ENCODE measurements at regions not wholly inside any gene's neighbourhood (a gene's known extent, or its start where the extent isn't known, plus 50 kb on each side); places are given as distances from the start of the nearest gene placed in this dataset.

DNA sequence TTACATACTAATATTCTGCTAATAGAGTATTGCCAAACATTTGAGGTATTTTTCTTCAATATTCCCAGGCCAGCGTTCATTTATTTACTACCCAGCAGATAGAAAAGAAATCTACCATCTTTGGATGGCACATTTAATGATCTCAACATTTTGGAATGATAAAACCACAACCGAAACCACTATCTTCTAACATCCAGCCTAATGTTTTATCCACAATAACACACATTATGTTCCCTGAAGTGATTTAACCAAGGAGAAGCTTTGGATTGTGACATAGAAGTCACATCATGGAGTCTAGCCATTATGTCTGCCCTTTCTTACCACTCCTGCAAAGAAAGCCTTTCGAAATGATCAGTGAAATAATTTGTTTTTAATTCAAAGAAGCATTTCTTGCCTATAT, 497.1 kb upstream of the PLXNA2 start:
- DNase-seq, result no peak

DNA sequence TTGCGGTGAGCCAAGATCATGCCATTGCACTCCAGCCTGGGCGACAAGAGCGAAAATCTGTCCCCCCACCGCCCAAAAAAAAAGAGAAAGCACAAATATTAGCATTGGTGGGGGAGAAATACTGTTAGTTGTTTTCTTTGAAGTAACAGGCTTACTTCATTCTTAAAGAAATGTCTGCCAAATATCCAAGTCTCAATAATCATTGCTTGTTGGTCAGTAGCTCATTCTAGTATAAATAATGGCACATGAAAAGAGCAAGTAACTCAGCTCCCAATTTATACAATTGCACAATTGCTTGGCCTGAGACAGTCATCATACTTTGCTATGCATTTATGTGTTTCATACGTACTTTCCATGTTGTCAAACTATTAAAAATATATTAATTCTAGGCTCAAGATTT, 499.2 kb upstream of the PLXNA2 start:
- DNase-seq, result no peak

GRCh38 chr1:208747979-208748378, 503.8 kb upstream of the PLXNA2 start:
- DNase-seq, result peak; percentile 42

- no peak for DNase-seq
Measured at GRCh38 chr1:208748387-208749165, 504.4 kb upstream of the PLXNA2 start.

DNA sequence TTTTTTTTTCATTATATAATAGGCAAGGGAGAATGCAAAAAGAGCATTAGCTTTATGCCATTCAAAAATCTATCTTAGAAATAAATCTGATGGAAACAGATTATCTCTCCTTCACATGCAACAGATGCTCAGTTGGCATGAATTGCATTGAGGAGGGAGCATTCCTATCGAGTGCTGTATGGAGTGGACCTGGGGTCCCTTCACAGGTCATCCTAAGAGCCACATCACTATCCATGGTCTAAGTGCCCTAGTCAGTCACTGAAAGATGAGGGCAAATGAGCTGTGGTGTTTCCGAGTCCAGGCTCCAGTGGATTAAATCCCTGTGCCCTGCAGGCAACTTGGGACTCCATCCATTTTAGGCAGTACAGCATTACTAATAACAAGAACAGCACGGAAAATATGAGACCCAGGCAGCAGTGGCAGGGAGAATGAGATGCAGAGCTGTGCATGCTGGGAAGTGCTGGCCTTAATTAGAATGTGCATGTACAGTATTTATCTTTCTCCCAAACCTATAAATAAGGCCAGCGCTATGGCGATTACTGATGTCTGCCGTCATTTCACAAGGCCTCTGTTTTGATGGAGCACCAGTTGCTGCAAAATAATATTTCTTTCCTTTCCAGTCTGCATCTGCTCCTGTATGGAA, 512.3 kb upstream of the PLXNA2 start:
- no peak for DNase-seq

DNA sequence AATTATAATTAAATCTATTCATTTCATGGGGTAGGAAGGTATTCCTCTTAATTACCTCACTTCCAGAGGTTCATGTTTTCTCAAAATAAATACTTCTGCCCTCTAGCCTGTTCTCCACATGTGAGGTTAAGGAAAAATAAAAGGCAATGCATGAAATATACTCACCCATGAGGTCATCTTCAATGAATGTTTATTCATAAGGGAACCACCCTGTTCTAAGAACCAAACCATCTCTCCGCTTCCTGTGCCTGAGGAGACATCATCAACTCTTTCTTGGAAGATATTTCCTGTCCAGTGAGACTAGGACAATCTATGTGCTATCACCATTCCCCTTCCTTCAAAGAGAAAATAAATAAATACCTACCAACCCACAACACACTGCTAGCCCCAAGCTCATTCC, 513.7 kb upstream of the PLXNA2 start:
- no peak for DNase-seq

DNA sequence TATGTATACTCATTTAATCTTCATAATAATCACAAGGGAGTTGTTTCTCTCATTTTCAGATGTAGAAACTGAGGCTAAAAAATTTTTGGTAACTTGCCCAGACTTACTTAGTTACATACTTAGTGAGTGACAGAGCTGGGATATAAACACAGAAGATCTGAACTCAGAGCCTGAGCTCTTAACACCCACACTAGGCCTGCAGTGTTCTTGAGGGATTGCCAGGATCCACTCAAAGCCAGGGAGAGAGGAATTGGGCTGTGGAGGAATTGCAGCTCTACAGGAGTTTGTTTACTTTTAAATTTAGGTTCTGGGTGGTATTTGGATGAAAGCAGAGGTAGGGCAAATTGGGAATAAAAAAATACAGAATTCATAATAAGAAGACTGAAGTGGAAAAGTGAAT, 515.1 kb upstream of the PLXNA2 start:
- DNase-seq, result no peak

DNA sequence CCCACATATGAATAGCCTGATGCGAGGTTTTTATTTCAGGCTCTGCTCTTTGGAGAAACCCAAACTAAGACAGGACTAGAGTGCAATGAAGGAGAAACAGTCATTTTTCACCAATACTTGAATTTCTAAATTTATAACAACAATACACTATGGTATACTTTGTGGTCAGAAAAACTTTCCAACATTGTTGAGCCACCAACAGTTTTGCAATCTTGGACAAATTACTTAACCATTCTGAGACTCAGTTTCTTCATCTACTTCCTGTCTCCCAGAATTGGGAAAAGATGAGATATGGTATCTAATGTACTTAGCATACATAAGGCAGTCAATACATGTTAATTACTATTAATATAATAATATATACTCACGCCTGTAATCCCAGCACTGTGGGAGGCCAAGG, 519.8 kb upstream of the PLXNA2 start:
- no peak for DNase-seq

DNA sequence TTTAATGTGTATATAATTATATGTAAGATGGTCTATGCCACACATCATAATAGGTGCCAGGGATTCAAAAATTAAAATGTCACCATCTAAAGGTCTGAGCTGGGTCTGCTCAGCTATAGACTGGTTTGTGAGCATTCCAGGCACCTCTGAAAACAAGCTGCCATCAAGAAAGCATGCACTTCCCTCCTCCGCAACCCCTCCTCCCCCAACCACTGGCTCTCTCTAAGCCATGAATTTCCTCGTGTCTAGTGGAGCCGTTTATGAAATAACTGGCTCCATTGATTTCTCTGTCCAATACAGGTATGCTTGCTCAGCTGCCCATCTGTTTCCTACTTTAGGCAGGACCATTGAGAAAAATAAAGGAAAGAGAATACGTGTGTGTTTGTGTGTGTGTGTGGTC, 522.6 kb upstream of the PLXNA2 start:
- peak; percentile 93 for DNase-seq

DNA sequence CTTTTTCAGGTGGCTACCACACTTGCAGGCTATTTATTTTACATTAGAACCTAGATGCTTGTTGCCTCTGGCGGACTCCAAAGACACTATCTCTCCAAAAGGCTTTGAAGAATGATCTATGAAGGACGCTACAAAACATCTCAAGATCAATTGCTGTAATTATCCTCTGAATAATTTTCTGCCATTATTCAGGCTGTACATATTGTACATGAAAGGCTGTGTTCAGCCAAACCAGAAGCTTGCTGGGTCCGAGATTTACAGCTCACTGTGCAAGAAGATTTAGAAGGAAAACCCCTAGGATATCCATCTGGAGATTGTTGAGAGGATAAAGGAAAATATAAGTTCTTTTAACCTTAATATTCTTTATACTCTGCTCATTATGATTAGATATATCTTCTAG, 523.6 kb upstream of the PLXNA2 start:
- peak; percentile 59 for DNase-seq

- no peak for DNase-seq
Measured at GRCh38 chr1:208772891-208773290, 528.7 kb upstream of the PLXNA2 start.

- no peak for DNase-seq
Measured at GRCh38 chr1:208775841-208776240, 531.7 kb upstream of the PLXNA2 start.

GRCh38 chr1:208778417-208778816, 534.2 kb upstream of the PLXNA2 start:
- DNase-seq, result no peak

DNA sequence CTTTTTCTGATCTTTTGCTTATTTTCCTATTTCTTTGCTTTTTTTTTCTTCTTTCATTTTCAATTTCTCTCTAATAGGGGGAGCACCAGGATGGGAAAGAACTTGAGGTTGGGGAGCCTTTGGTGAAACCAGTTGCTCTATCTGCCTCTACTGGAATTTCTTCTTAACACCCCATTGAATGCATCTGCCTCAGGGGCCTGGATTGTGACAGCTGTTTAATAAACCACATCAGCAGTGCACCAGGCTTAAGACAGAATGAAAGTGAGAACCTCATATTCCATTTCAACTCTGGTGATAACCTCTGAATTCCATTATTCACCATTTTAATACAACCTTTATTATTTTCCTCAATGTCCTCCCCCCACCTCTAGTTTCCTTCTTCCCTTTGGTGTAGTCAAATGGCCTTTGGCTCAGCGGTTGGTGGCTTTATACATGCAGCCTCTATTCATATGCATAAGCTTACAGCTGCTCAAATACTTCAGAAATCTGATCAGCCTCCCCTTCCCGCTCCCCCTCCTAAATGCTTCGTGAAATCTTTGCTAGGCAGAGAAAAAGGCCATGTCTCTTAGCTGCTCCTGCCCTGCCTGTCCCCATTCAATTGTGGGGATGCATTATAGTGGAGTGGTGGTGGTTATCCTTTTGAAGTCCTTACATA, 537.3 kb upstream of the PLXNA2 start:
- peak; percentile 98 for DNase-seq

- DNase-seq, result peak; percentile 70
Measured at GRCh38 chr1:208782186-208782585, 538.0 kb upstream of the PLXNA2 start.

- no peak for DNase-seq
Measured at GRCh38 chr1:208785629-208786028, 541.4 kb upstream of the PLXNA2 start.

- no peak for DNase-seq
Measured at GRCh38 chr1:208787219-208787618, 543.0 kb upstream of the PLXNA2 start.

DNA sequence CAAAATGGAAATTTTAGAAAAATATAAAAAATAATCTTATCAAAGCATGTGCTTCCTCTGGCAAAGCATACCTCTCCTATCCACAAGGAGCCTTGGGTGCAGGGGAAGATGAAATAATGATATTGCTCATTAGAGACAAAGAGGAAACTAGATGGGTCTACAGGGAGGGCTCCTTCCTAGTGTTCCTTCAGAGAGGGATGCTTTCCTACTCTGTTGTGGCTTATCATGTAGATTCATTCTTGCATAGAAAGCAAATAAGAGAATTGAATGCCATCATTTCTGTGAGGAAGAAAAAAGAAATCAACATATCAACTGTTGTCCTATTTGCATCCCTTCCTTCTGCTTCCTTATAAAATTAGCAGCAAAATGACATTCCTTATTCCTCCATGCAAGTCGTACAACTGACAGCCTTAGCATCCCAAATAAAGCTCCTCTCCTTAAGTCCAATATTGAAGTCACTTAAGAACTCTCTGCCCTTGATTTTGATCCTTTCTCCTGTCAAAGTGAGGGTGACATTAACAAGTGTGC, 543.9 kb upstream of the PLXNA2 start:
- no peak for DNase-seq

DNA sequence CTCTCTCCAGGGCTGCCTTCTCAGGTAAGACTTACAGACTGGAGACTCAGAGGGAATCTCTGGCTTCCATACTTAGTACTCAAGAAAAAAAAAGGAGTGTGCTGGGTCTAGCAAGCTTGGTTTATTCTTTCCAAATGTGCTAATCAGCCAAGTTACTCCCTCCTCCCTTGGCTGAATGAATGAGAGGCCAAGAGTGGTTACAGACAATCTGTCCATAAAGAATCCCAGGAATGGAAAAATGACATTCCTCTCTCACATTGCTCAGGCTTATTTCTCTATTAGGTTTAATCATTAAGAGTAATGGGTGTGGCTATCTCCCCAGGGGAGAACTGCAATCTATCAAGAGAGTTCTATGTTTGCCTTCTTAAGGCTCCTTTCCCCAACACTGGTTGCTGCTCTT, 547.3 kb upstream of the PLXNA2 start:
- DNase-seq, result no peak

GRCh38 chr1:208793861-208794345, 549.7 kb upstream of the PLXNA2 start:
- DNase-seq, result no peak

DNA sequence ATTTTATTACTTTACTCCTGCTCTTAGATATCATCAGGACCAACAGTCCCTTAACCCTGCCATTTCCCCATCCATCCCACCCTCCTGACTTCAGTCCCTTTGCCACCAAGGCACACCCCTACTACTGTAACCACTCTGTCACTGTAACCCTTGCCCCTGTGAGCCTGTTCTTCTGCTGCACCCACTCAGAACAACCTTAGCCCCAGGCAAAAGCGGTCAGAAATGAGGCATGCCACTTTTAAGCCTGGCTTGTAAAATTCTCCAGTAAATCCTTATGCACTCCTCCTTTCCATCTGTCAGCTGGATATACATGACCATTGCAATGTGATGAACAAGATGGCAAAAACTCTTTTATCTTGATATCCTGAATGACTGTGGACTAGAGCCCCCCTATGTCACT, 555.0 kb upstream of the PLXNA2 start:
- no peak for DNase-seq

DNA sequence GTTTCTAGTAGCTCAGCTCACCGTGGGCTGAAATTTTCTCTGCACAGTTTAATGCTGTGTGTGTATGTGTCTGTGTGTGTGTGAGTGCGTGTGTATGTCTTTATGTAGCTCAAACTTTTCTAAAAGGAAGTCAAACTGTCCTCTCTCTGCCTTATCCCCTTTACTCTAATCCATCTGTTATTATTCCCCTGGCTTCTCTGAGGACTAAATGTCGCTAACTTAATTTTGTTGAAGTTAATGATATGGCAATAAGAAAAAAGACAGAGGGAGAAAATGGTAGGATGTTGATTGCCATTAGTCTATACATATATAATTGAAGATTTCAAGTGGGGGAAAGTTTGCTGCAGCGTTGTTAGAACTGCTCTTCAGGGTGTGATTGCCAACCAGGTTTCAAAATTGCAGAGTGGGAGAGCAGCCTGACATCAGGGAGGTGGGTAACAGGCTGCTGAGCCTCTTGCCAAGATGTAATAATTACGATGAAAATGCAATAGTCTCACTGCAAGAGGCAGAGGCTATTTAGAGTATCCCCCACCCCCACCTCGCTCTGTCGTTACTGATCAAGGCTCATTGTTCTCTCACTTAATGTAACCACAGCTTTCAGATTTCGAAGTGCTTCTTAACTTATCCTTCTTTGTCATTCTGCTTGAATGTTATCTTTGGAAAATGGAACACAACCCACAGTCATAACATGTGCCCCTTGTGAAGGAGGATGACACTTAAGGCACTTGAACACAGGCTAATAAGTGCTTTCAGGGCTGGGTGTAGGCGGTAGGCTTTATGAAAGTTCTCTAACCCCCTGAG, 559.0 kb upstream of the PLXNA2 start:
- DNase-seq, result no peak

All from NCI-H146 (cell line).